ENCODE measurements at regions not wholly inside any gene's neighbourhood (a gene's known extent, or its start where the extent isn't known, plus 50 kb on each side); places are given as distances from the start of the nearest gene placed in this dataset.

DNA sequence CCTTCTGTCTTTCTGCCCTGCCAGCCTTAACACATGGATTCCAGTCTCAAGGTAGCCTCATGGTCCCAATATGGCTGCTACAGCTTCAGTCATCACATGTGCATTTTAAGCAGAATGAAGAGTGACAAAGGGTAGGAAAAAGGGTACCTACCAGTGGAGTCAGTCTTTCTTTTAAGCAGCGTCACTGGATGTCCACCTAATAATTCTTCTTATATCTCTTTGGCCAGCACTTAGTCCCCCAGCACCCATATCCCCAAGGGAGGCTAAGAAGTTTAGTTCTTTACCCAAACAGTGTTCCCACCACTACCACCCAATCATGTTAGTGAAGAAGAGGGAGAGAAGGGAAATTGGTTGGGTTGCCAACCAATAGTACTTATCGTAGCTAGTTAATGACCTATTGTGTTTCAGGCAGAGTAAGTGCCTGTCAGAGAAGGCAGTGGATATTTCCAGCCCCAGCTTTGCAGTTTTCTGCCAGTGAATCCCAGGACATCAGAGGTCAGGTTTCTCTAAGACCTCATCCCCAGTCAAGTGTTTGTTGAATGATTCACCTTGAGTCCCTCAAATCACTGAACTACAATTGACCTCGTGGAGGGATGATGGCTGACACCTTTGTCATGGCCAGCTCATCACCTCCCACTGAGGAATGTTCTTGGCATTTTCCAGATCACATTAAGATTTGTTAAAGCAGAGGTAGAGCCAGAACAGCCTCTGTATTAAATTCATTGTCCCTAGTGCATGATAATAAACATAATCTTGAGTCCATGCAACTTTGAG lies 250.9 kb upstream of the CRY1 start:
- TF ChIP-seq EZH2 (IDR thresholded peaks at IDR 0.05; ENCODE audit: insufficient read depth, poor library complexity, severe bottlenecking) (no peak), EZH2phosphoT487 (IDR thresholded peaks at IDR 0.05; ENCODE audit: insufficient read depth, low read depth) (no peak)

Measured in GM23248 (cell line).